ENCODE measurements at regions not wholly inside any gene's neighbourhood (a gene's known extent, or its start where the extent isn't known, plus 50 kb on each side); places are given as distances from the start of the nearest gene placed in this dataset.

DNA sequence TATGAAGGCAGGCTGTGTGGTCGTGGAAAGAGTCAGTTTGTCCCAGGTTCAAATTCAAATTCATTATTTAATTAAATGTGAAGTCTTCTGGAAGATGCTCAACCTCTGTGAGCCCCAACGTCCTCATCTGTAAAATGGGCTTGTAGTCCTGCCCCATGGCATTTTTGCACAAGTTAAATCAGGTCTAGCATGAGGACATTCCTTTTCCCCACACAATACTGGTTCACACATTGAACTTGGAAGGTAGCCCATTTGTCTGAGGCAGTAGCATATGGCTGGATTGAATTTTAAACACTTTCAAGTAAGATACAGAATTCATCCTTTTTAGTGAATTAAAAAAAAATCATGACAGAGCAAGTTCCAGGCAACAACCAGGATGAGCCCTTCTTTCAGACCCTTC, 665.4 kb upstream of the HS6ST1 start:
- H3K4me2 ChIP-seq (ENCODE audit: low read depth, low read length): no peak overlapping the region
- TF ChIP-seq, protein P1, sequence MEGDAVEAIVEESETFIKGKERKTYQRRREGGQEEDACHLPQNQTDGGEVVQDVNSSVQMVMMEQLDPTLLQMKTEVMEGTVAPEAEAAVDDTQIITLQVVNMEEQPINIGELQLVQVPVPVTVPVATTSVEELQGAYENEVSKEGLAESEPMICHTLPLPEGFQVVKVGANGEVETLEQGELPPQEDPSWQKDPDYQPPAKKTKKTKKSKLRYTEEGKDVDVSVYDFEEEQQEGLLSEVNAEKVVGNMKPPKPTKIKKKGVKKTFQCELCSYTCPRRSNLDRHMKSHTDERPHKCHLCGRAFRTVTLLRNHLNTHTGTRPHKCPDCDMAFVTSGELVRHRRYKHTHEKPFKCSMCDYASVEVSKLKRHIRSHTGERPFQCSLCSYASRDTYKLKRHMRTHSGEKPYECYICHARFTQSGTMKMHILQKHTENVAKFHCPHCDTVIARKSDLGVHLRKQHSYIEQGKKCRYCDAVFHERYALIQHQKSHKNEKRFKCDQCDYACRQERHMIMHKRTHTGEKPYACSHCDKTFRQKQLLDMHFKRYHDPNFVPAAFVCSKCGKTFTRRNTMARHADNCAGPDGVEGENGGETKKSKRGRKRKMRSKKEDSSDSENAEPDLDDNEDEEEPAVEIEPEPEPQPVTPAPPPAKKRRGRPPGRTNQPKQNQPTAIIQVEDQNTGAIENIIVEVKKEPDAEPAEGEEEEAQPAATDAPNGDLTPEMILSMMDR (IDR thresholded peaks at IDR 0.05; ENCODE audit: low read length): no peak
- TF ChIP-seq EZH2 (optimal IDR thresholded peaks at IDR 0.05; ENCODE audit: low read depth, low read length) (no peak), EZH2phosphoT487 (IDR thresholded peaks at IDR 0.05; ENCODE audit: low read length) (no peak)

DNA sequence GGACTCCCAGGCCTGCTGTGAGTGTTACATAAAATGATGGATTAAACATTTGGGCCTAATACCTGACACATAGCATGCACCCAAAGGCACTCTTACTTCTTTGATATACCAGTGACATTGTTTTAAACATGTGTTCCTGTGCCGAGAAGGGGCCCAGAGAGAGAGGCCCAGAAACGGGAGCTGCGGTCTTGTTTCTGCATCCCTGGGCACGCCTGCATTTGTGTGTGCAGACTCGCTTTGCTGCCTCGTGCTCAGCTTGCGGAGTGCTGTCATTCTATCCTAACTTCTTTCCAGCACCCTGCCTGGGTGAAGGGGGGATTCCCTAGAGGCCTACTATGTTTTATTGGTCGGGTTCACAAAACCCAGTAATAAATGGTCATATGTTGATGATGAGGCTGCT, 666.2 kb upstream of the HS6ST1 start:
- Histone ChIP-seq H3K27ac (ENCODE audit: low read length) (no peak overlapping the region), H3K79me2 (ENCODE audit: low read length) (no peaks in the 10 kb centered on the region), H3K9me3 (replicated peaks; ENCODE audit: insufficient read depth, low read length) (no peaks in the 10 kb centered on the region), H3K4me3 (ENCODE audit: low read length) (no peak overlapping the region), H3F3A (ENCODE audit: insufficient read depth, low read length) (no peaks in the 10 kb centered on the region), H3K27me3 (replicated peaks; ENCODE audit: insufficient read depth, low read length) (no peaks in the 10 kb centered on the region), H3K4me1 (ENCODE audit: low read length) (no peaks in the 10 kb centered on the region), H3K36me3 (replicated peaks; ENCODE audit: insufficient read depth, low read length) (no peaks in the 10 kb centered on the region), H3K9ac (ENCODE audit: low read length) (no peak overlapping the region), H4K20me1 (ENCODE audit: insufficient read depth, low read length) (no peaks in the 10 kb centered on the region), H2AFZ (ENCODE audit: low read length) (no peak overlapping the region), H3K4me2 (ENCODE audit: low read depth, low read length) (no peak overlapping the region), H3K9me2 (replicated peaks; ENCODE audit: insufficient read depth, low read length) (no peaks in the 10 kb centered on the region)
- TF ChIP-seq EZH2 (optimal IDR thresholded peaks at IDR 0.05; ENCODE audit: low read depth, low read length): no peak
- no peak for TF ChIP-seq EZH2phosphoT487 (IDR thresholded peaks at IDR 0.05; ENCODE audit: low read length)
- TF ChIP-seq, protein P1 (IDR thresholded peaks at IDR 0.05; ENCODE audit: low read length): no peak
- DNase-seq: no peak

More for the DNA sequence above, 665.4 kb upstream of the HS6ST1 start:
- Histone ChIP-seq H3K79me2 (ENCODE audit: low read length) (no peaks in the 10 kb centered on the region), H4K20me1 (ENCODE audit: insufficient read depth, low read length) (no peaks in the 10 kb centered on the region), H3K36me3 (replicated peaks; ENCODE audit: insufficient read depth, low read length) (no peaks in the 10 kb centered on the region), H2AFZ (ENCODE audit: low read length) (no peak overlapping the region), H3K9me3 (replicated peaks; ENCODE audit: insufficient read depth, low read length) (no peaks in the 10 kb centered on the region), H3K4me1 (ENCODE audit: low read length) (no peaks in the 10 kb centered on the region), H3K9me2 (replicated peaks; ENCODE audit: insufficient read depth, low read length) (no peaks in the 10 kb centered on the region), H3K9ac (ENCODE audit: low read length) (no peak overlapping the region), H3K27ac (ENCODE audit: low read length) (no peak overlapping the region), H3F3A (ENCODE audit: insufficient read depth, low read length) (no peaks in the 10 kb centered on the region), H3K4me3 (ENCODE audit: low read length) (no peak overlapping the region), H3K27me3 (replicated peaks; ENCODE audit: insufficient read depth, low read length) (no peaks in the 10 kb centered on the region)
- DNase-seq: no peak

DNA sequence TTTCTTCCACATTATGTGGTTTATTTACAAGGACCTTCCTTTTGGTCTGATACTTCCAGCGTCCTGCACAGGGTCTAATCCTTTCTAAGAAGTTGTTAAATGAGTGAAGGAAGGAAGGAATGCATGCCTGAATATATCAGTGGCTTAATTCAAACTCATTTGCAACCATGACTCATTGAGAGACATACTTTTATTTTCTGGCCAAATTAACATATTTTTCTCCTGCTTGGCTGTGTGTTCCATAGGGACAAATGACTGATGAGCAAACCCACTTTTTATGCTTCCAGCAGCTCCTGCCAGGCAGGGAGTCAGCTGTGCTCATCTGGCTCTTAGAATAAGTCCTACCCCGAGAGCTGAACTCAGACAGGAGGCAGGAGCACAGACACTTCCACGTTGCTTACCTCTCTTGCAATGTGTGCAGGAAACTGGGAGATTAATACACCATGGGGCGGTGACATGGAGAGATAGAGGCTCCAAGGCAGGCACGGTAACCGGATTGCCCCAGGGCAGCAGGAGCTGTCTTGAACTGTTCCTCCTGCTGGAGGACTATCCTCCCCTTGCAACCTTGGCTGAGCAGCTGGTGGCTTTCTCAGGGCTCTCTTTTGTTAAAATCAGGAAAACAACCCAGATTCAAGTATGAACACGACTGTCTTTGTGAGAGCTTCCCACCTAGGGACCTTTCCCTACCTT, 667.5 kb upstream of the HS6ST1 start:
- no peaks in the 10 kb centered on the region for H3K9me3 ChIP-seq (replicated peaks; ENCODE audit: insufficient read depth, low read length)
- no peaks in the 10 kb centered on the region for H3K79me2 ChIP-seq (ENCODE audit: low read length)
- H3K27ac ChIP-seq (ENCODE audit: low read length): no peak overlapping the region
- H3F3A ChIP-seq (ENCODE audit: insufficient read depth, low read length): no peaks in the 10 kb centered on the region
- H3K4me2 ChIP-seq (ENCODE audit: low read depth, low read length): no peak overlapping the region
- no peaks in the 10 kb centered on the region for H3K27me3 ChIP-seq (replicated peaks; ENCODE audit: insufficient read depth, low read length)
- H3K9ac ChIP-seq (ENCODE audit: low read length): no peak overlapping the region
- DNase-seq: no peak
- no peaks in the 10 kb centered on the region for H3K9me2 ChIP-seq (replicated peaks; ENCODE audit: insufficient read depth, low read length)
- H3K4me1 ChIP-seq (ENCODE audit: low read length): no peaks in the 10 kb centered on the region
- H3K4me3 ChIP-seq (ENCODE audit: low read length): no peak overlapping the region
- no peaks in the 10 kb centered on the region for H4K20me1 ChIP-seq (ENCODE audit: insufficient read depth, low read length)
- TF ChIP-seq EZH2phosphoT487 (IDR thresholded peaks at IDR 0.05; ENCODE audit: low read length) (no peak), EZH2 (optimal IDR thresholded peaks at IDR 0.05; ENCODE audit: low read depth, low read length) (no peak)
- TF ChIP-seq, protein P1 (IDR thresholded peaks at IDR 0.05; ENCODE audit: low read length): no peak
- H3K36me3 ChIP-seq (replicated peaks; ENCODE audit: insufficient read depth, low read length): no peaks in the 10 kb centered on the region
- H2AFZ ChIP-seq (ENCODE audit: low read length): no peak overlapping the region
